Breast epithelium (tissue), 3 donors: ENCODE measurements at regions not wholly inside any gene's neighbourhood (a gene's known extent, or its start where the extent isn't known, plus 50 kb on each side); places are given as distances from the start of the nearest gene placed in this dataset.

Experiments used
- CTCF ChIP-seq, 3 donors: fragments of 450-650 bp; IDR thresholded peaks; one replicate each; pipeline ENCODE4 v1.5.1; 2016 to 2017; ENCODE audit warnings: antibody characterized with exemption in 3 of 3, mild to moderate bottlenecking in 3 of 3, moderate library complexity in 3 of 3
- POLR2A ChIP-seq: fragments of 450-650 bp; IDR thresholded peaks from one replicate; pipeline ENCODE4 v1.6.1; 2016; ENCODE audit warnings: antibody characterized with exemption, mild to moderate bottlenecking, moderate library complexity
- POLR2AphosphoS5 ChIP-seq, 3 donors: sonication (generic); formaldehyde crosslinking; IDR thresholded peaks; one replicate each; pipeline ENCODE4 v1.6.1; 2017; ENCODE audit warnings: antibody characterized with exemption in 3 of 3

GRCh38 chr2:184174493-184175104 lies 423.7 kb upstream of the ZNF804A start:
- TF ChIP-seq POLR2AphosphoS5 (IDR thresholded peaks at IDR 0.05) (no peak), CTCF (IDR thresholded peaks at IDR 0.05) (no peak), POLR2A (no peak)
